HG02759 (cell line): ENCODE measurements at regions not wholly inside any gene's neighbourhood (a gene's known extent, or its start where the extent isn't known, plus 50 kb on each side); places are given as distances from the start of the nearest gene placed in this dataset.
"Not testable (repeated sequence)": the region's sequence is repeated elsewhere in the genome, so short reads cannot be mapped to it uniquely, and the experiment has no call there.

ENCODE experiments used
- ATAC-seq: cut with Tn5 transposase; IDR thresholded peaks from one replicate; pipeline ENCODE4 v1.9.1; 2021; ENCODE audit warnings: mild to moderate bottlenecking, moderate library complexity; ENCODE audit not compliant: unreplicated experiment

DNA sequence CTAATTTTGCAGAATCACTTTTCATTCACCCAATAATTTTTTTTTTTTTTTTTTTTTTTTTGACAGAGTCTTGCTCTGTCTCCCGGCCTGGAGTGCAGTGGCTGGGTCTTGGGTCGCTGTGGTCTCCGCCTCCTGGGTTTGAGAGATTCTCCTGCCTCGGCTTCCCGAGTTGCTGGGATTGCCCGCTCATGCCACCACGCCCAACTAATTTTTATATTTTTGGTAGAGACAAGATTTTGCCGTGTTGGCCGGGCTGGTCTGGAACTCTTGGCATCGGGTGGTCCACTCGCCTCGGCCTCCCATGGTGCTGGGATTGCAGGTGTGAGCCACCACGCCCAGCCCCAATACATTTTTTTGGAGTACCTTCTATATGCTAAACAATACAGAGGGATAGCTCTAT lies 1120.0 kb upstream of the ATXN8OS start:
- no peak for ATAC-seq

DNA sequence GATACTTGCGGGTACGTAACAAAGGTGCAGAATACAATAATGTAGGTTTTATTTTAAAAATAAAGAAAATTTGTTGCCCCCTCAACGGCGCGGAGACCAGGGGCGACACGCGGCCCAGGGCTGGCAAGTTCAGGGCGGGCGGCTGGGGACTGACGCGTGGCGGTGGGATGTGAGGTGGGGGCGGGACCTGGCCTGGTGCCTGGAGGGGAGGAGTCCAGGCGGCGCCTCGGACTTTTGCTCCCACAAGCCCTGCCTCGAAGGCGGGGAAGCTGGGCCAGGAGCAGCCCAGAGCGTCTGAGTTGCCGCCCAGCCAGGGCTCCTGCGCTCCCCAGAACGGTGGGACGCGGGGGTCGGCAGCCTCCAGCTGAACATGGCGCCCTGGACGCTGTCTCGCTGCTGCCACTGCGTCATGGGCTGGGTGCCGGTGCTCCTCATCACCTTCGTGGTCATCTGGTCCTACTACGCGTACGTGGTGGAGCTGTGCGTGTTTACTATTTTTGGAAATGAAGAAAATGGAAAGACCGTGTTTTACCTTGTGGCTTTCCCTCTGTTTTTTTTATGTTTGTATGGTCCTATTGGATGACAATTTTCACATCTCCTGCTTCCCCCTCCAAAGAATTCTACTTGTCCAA lies 1122.8 kb upstream of the ATXN8OS start:
- ATAC-seq = no peak

DNA sequence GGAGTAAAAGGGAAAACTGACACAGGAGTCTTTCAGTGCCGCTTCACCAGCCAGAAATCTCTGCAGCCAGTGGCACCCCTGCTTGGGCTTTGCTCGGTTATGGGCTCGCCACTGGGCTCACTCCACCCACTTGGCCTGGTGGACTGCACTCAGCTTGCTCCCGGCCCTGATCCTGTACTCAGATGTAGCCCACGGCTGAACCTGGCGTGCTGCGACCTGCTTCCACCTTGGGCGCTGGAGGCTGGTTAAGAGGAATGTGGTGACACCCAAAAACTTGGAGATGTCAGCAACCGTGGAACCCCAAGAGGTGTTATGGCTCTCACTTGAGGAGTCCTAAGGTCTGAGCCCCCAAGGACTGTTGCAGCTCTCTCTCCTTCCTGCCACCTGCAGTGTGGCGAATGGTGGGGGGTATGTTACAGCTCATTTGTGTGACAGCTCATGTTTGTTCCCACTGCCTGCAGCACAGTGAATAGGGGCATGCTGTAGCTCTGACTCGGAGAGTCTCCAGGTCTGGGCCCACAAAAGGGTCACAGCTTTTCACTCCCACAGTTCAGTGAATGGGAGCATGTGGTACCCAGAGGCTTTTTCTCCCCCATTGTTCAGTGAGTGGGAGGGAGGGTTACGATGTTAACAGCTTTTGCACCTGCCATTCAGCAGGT lies 1124.5 kb upstream of the ATXN8OS start:
- no peak for ATAC-seq

DNA sequence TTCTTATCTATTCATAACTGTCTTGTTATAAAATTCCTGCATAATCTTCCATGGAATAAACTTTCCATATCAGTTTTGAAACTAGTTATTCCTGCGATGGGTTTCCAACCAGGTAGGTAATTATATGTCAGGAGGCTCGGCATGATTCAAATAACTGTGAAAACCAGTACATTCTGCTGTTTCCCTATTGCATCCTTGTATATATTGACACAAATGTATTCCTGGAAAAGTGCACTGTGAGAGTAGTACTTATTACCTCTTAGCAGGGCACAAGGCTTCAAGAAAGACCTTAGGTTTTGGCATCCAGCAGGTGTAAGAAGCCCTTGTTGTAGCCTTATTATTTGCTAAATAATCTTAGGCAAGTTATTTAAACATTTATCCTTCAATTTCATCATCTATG lies 1131.3 kb upstream of the ATXN8OS start:
- no peak for ATAC-seq

DNA sequence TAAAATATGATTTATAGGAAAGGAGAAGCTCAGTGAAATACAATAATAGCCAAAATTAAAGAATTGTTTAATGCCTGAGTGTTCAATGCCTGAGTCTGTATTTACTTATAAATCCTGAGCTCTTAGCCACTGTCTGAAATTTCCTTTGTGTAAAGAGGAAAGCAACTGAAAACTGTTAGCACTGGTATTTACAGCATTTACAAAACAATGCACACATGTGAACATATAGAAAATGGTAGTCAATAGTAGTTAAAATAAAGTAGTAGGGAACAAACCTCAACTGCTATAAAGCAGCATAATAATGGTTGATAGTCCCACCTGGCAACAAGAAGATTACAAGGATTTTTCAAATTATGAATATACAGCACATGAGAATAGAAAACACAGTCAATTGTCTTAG lies 1137.1 kb upstream of the ATXN8OS start:
- ATAC-seq = no peak

DNA sequence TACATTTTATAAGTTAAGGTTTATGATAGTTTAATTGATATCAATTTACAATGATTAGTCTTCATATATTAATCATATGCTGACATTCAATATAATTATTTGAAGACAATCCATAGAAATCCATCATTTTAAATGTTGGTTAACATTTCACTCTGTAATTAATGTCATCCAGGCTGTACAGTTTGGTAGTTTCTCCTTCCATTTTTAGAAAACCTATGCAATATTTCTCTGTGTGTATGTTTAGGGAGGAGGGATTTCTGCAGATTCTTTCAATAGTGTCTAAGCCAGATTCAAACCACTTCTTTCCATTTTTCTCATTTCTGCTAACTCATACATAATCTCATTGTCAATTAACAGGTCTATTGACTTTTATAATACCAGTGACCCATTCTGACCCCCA lies 1159.0 kb upstream of the ATXN8OS start:
- ATAC-seq = no peak

DNA sequence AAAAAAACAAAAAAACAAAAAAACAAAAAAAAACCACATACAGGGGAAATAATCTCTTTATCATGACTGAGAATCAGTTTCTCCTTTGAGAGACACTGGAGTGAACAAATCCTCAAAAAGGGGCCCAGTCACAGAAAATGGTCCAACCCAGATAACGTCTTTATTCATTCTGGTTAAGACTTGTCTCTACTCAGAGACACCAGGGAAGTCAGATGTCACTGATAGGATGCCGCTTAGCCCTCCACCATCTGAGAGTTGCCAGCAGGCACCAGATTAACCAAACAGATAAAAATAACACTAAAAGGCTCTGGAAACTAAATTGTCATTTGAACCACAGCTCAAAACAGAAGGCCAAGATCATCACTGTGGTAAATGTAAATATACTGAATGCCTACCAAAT lies 1163.4 kb upstream of the ATXN8OS start:
- ATAC-seq = no peak

DNA sequence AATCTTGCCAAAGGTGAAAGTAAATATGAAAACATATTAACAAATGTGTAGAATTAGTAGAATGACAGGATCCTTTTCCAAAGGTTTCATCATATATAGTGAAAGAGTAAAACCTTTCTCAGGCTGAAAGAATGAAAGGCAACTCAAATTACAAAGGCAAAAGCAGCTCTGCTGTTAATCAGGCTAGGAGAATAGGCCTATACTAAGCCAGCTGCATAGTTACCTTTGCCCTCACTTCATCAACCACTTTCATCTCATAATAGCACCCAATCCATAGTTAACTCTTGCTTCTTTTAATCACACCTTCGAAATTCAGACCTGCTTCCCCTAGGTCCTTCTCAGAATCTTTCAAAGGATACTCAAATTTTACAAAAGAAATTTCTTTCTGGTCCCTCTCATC lies 1167.6 kb upstream of the ATXN8OS start:
- no peak for ATAC-seq

DNA sequence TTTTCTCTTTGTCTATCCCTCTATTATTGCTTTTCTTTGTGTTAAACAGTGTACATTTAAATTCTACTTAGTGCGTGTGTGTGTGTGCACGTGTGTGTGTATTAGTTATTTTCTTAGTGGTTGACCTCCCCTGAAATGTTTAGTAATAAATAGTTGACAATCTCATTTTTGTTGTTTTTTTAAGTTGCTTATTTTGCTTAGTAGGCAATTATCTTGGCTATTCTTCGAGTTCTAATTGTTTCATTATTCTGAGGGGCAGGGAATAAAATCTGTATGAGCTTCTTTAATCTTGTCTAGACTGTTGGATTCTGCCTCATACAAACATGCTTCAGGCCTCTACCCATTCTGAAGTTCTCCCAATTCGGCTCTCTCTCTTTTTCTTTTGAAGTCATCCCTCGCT lies 1169.0 kb upstream of the ATXN8OS start:
- no peak for ATAC-seq

DNA sequence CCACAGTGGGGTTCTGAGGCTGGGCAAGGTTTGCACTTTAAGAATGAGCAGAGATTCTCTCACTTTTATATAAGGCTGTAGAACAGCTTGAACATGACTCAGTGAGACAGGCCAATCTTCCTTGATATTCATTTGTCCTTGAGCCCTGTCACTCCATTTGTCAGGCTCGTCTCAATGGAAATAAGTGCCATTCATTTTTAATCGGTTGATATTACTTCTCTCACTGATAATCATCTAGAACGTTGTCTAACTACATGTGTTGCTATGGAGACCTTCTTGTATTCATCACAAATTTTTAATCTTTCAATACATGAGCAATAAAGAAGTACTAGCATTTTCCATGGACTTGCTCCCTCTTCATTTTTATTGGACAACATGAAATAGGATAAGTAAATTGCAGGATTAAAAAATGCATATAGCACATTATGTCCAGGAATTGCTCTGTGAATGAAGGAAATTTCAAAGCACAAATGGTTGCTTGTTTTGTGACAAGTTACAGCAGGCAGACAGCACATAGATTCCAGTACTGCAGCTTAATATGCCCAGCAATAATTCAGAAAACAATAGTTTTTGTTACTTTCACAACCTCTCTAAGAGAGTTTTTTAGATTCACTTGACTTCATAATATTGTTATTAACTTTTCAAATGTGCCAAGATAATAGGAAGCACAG lies 1178.4 kb upstream of the ATXN8OS start:
- ATAC-seq = no peak

DNA sequence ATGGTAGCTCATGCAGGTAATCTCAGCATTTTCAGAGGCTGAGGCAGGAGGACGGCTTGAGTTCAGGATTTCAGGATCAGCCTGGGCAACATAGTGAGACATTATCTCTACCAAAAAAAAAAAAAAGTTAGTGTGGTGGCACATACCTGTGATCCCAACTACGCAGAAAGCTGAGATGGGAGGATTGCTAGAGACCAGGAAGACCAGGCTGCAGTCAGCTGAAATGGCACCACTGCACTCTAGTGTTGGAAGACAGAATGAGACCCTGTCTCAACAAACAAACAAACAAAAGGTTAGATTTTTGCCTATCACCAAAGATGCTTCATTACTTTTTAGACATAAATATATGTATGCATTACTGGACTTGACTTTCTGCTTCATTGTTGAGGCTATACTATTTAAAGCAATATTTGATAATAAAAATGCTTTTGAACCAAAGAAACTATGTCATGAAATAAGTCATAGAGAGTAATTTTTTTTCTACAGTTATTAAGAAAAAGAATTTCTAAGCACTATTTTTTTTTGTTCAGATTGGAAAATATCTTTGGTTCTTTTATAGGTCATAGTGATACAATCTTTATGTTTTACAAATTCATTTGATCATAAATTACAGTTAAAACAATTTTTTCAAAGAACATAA lies 1180.1 kb upstream of the ATXN8OS start:
- ATAC-seq = no peak

DNA sequence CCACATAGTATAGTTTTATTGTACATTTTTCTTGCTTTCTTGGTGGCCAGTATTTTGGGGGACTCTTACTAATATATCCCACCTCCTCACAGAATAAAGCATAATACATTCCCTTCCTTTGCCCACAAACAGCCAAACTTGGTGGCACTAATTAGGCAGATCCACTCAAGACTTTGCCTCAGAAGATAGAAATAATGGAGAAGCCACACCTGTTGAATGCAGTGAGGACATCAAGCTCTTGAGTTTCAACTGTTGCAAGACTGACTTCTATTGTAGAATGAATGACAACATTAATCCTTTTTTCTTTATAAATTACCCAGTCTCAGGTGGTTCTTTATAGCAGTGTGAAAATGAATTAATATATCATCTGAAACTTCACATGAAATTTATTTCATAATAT lies 1183.6 kb upstream of the ATXN8OS start:
- ATAC-seq = no peak

DNA sequence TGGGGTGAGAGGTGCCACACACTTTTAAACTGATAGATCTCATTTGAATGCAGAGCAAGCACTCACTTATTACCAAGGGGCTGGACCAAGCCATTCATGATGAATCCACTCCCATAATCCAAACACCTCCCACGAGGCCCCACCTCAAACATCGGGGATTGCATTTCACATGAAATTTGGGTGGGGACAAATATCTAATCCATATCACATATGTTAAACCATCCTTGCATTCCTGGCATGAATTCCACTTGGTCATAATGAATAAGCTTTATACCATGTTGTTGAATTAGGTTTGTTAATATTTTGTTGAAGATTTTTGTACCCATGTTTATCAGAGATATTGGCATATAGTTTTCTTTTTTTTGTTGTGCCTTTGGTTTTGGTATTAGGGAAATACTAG lies 1198.7 kb upstream of the ATXN8OS start:
- ATAC-seq = no peak

DNA sequence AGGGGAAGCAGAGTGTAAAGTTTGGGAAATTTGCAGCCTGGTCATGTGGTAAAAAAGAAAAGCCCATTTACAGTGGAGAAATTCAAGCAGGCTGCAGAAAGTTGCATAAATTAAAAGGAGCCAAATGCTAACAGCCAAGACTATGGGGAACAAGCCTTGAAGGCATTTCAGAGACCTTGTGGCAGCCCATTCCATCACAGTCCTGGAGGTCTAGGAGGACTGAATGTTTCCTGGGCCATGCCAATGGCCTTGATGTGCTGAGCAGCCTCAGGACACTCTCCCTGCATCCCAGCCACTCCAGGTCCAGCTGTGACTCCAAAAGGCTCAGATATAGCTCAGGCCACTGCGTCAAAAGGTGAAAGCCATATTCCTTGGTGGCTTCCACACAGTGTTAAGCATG lies 1202.4 kb upstream of the ATXN8OS start:
- ATAC-seq = no peak

DNA sequence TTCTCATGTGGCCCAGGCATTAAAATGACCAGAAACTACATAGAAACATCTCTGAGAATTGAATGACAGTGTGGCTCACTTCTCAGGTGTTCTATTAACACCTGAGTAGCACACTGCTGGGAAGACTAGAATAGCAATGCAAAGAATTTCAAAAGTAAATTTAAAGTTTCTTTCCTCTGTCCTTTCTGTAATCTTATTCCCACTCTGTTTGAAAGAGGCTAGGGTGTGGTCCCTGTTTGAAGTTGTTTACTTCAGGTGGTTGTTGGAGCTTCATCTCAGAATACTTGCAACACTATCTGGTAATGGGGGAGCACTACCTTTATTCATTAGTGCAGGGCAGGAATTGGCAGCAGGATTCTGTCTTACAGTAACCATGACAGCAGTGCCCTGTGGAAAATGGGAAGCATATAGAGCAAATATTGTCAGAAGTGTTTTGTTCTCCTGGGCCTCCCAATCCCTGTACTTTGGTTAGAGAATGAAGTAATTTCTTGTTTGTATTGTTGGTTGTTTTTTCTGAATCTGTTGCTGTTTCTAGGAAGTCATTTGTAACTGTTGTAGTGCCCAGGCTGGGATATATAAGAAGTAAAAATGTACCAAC lies 1210.2 kb upstream of the ATXN8OS start:
- no peak for ATAC-seq

DNA sequence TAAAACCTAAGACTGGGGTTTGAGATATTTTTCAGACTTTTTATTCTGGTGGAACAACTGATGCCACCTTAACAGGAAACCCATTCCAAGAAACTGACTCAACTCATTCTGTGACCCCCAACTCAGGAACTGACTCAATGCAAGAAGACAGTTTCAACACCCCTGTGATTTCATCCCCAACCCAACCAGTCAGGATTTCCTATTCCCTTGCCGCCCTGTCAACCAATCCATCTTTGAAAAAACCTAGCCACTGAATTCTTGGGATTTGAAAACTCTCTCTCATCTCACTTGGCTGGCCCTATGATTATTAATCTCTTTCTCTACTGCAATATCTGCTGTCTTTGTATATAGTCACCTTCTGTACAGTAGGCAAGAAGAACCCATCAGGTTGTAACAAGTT lies 1211.9 kb upstream of the ATXN8OS start:
- ATAC-seq = no peak

DNA sequence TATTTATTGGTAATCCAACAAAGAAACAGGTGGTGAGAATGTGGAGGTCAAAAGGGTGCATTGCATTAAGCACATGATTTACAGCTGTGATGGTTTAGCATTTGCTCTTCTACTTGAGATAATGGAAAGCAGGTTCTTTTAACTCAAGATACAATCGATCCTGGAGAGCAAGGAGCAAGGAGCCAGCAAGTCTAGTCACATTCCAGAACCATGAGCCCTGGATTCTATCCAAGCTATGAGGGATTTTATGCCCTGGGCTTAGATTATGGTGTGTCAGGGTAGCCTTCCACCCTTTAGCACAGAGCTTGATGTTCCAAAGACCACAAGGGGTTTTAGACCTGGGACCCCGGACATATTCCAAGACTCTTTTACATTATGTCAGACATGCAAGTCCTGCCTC lies 1213.9 kb upstream of the ATXN8OS start:
- not testable (repeated sequence) for ATAC-seq

DNA sequence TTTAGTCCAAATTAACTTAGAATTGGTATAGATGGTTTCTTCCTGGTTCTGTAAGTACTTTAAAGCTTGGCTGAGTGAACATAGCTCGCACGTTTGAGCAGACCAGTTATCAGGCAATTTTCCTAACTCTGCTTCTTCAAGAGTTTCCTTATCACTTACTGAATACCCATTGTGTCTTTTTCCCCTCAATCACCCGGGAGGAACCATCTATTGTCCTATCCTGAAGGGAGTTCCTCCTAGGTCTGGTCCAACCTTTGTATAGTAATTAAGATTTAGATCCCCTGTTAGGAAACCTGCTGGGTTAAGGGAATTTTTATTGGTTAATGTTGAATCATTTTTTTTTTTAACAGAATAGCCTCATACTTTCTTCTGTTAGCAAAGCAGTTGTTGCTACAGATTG lies 1215.0 kb upstream of the ATXN8OS start:
- not testable (repeated sequence) for ATAC-seq

DNA sequence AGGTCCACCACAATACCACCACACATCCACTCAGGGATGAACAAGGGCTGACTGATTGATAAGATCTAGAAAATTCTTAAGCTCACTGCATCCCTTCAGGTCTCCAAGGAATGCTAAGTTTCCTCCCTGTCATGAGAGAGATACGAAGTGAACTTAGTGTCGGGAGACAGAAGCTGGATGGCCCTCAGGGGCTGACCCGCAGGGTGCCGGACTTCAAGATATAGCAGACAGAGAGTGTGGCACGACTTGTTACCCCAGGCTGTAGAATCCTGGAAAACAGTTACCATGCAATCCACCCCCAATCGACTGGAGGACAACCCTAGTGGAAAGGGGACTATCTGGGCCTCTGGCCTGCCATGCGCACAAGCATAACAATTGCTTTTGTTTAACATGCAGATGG lies 1217.5 kb upstream of the ATXN8OS start:
- not testable (repeated sequence) for ATAC-seq

DNA sequence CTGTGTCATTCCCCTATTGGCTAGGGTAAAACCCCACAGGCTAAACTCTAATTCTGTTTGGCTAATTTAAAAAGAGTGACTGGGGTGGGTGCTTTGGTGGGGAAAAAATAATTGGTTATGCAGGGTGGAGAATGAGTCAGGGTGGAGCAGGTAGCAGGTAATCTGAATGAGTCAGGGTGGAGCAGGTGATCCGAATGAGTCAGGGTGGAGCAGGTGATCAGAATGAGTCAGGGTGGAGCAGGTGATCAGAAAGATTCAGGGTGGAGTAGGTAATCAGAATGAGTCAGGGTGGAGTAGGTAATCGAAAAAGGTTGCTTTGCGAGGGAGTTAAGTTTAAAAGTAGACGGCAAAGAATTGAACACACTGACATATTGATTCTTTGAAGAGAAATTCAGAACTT lies 1218.8 kb upstream of the ATXN8OS start:
- no peak for ATAC-seq

DNA sequence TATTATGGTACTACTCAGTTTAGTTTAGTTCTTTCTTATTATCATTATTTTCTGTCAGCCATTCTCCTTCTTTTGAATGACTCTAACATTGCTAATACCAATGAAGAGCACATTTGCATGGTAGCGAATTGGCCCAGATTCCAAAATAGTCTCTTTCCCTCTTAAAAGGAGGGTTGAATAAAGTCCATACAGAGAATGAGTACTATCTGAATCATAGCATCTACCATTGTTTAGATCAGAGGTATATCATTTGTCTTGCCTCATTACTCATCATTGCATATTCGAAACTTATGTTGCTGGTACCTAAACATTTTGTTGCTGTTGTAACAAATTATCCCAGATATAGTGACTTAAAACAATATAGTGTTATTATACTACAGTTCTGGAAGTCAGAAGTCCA lies 1235.3 kb upstream of the ATXN8OS start:
- ATAC-seq = no peak

DNA sequence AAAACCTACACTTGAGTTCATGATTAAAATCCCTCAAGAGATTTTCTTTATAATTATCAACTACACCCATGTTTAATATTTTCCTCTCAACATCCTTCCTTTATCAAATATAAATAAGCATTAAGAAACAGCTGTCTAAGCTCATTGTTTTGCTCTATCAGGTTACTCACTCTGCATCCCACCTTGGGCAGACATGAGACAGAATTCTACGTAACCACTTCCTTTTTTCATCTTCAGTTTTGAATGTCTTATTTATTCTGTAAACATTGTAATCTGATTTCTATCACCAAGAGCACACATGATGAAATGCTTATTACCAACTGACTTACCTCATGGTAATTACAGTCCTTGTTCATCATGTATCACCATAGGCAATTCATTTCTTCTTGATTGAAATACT lies 1256.6 kb upstream of the ATXN8OS start:
- no peak for ATAC-seq
